ENCODE measurements at regions not wholly inside any gene's neighbourhood (a gene's known extent, or its start where the extent isn't known, plus 50 kb on each side); places are given as distances from the start of the nearest gene placed in this dataset.

- peaks cover 22% of the 10 kb centered on the region for H3K4me1 ChIP-seq
Observed at GRCh38 chr2:12110074-12110473, 363.6 kb downstream of the LPIN1 start.

GRCh38 chr2:12110481-12110880 is 364.0 kb downstream of the LPIN1 start:
- Histone ChIP-seq H3K4me3 (no peak overlapping the region), H3K4me2 (peak overlapping the region; percentile 66), H4K20me1 (no peaks in the 10 kb centered on the region), H3K4me1 (peaks cover 22% of the 10 kb centered on the region), H3K9ac (peak overlapping the region; percentile 2; the same call in 1 of the 2 replicates), H3K36me3 (no peaks in the 10 kb centered on the region), H3K27ac (no peak overlapping the region), H3K9me3 (no peaks in the 10 kb centered on the region), H3K27me3 (no peaks in the 10 kb centered on the region)
- TF ChIP-seq Cebpa-rat (IDR thresholded peaks at IDR 0.05): no peak

More at GRCh38 chr2:12110074-12110473, 363.6 kb downstream of the LPIN1 start:
- Histone ChIP-seq H3K9me3 (no peaks in the 10 kb centered on the region), H4K20me1 (no peaks in the 10 kb centered on the region), H3K27me3 (no peaks in the 10 kb centered on the region), H3K4me2 (peak overlapping the region; percentile 66), H3K9ac (peak overlapping the region; percentile 2; the same call in 1 of the 2 replicates), H3K4me3 (no peak overlapping the region), H3K27ac (no peak overlapping the region), H3K36me3 (no peaks in the 10 kb centered on the region)
- TF ChIP-seq Cebpa-rat (IDR thresholded peaks at IDR 0.05): no peak

GRCh38 chr2:12113412-12113811 is 367.0 kb downstream of the LPIN1 start:
- Histone ChIP-seq H3K9me3 (no peaks in the 10 kb centered on the region), H3K27me3 (no peaks in the 10 kb centered on the region), H4K20me1 (no peaks in the 10 kb centered on the region), H3K4me3 (no peak overlapping the region), H3K9ac (no peak overlapping the region), H3K4me1 (peaks cover 22% of the 10 kb centered on the region), H3K4me2 (no peak overlapping the region), H3K36me3 (no peaks in the 10 kb centered on the region), H3K27ac (no peak overlapping the region)
- no peak for TF ChIP-seq Cebpa-rat (IDR thresholded peaks at IDR 0.05)

- Histone ChIP-seq H3K27ac (no peak overlapping the region), H3K4me3 (no peak overlapping the region), H3K9me3 (no peaks in the 10 kb centered on the region), H3K9ac (no peak overlapping the region), H3K4me2 (no peak overlapping the region), H3K36me3 (no peaks in the 10 kb centered on the region), H3K4me1 (peaks cover 17% of the 10 kb centered on the region), H4K20me1 (no peaks in the 10 kb centered on the region), H3K27me3 (no peaks in the 10 kb centered on the region)
- no peak for TF ChIP-seq Cebpa-rat (IDR thresholded peaks at IDR 0.05)
Observed at GRCh38 chr2:12114816-12115215, 368.4 kb downstream of the LPIN1 start.

GRCh38 chr2:12116228-12116750 is 369.9 kb downstream of the LPIN1 start:
- no peak overlapping the region for H3K9ac ChIP-seq
- TF ChIP-seq Cebpa-rat (IDR thresholded peaks at IDR 0.05): no peak
- 0 out of 2 replicates have a peak, but pooled peaks cover 2% of the 10 kb centered on the region for H3K9me3 ChIP-seq
- no peaks in the 10 kb centered on the region for H4K20me1 ChIP-seq
- peaks cover 13% of the 10 kb centered on the region for H3K4me1 ChIP-seq
- H3K4me2 ChIP-seq: no peak overlapping the region
- H3K27ac ChIP-seq: no peak overlapping the region
- no peaks in the 10 kb centered on the region for H3K36me3 ChIP-seq
- no peaks in the 10 kb centered on the region for H3K27me3 ChIP-seq
- H3K4me3 ChIP-seq: no peak overlapping the region

- no peak overlapping the region for H3K9ac ChIP-seq
Observed at GRCh38 chr2:12119841-12120240, 373.4 kb downstream of the LPIN1 start.

GRCh38 chr2:12120281-12121150 is 374.1 kb downstream of the LPIN1 start:
- Histone ChIP-seq H3K9ac (no peak overlapping the region), H3K4me2 (0 out of 2 replicates have a peak overlapping the region, but pooled peaks have one; percentile 2), H3K4me1 (peaks cover 11% of the 10 kb centered on the region), H3K36me3 (no peaks in the 10 kb centered on the region), H3K27ac (no peak overlapping the region), H3K9me3 (0 out of 2 replicates have a peak, but pooled peaks cover 7% of the 10 kb centered on the region), H3K27me3 (no peaks in the 10 kb centered on the region), H3K4me3 (no peak overlapping the region), H4K20me1 (no peaks in the 10 kb centered on the region)
- TF ChIP-seq Cebpa-rat (IDR thresholded peaks at IDR 0.05): no peak

More at GRCh38 chr2:12119841-12120240, 373.4 kb downstream of the LPIN1 start:
- no peaks in the 10 kb centered on the region for H4K20me1 ChIP-seq
- H3K36me3 ChIP-seq: no peaks in the 10 kb centered on the region
- no peaks in the 10 kb centered on the region for H3K27me3 ChIP-seq
- no peak overlapping the region for H3K4me3 ChIP-seq
- 0 out of 2 replicates have a peak, but pooled peaks cover 7% of the 10 kb centered on the region for H3K9me3 ChIP-seq
- H3K4me2 ChIP-seq: no peak overlapping the region
- no peak for TF ChIP-seq Cebpa-rat (IDR thresholded peaks at IDR 0.05)
- peaks cover 11% of the 10 kb centered on the region for H3K4me1 ChIP-seq
- no peak overlapping the region for H3K27ac ChIP-seq

GRCh38 chr2:12124790-12125189 is 378.4 kb downstream of the LPIN1 start:
- no peaks in the 10 kb centered on the region for H4K20me1 ChIP-seq
- no peak for TF ChIP-seq Cebpa-rat (IDR thresholded peaks at IDR 0.05)
- no peaks in the 10 kb centered on the region for H3K36me3 ChIP-seq
- no peak overlapping the region for H3K9ac ChIP-seq
- H3K4me3 ChIP-seq: no peak overlapping the region
- H3K27me3 ChIP-seq: no peaks in the 10 kb centered on the region
- peaks cover 26% of the 10 kb centered on the region for H3K4me1 ChIP-seq
- no peak overlapping the region for H3K4me2 ChIP-seq
- H3K27ac ChIP-seq: no peak overlapping the region
- peaks cover 18% of the 10 kb centered on the region; the same call in 1 of the 2 replicates for H3K9me3 ChIP-seq

GRCh38 chr2:12126318-12126717 is 379.9 kb downstream of the LPIN1 start:
- no peak for TF ChIP-seq Cebpa-rat (IDR thresholded peaks at IDR 0.05)
- Histone ChIP-seq H3K4me1 (peaks cover 19% of the 10 kb centered on the region), H3K9ac (no peak overlapping the region), H3K36me3 (no peaks in the 10 kb centered on the region), H3K9me3 (peaks cover 16% of the 10 kb centered on the region; the same call in 1 of the 2 replicates), H3K4me3 (no peak overlapping the region), H3K27me3 (no peaks in the 10 kb centered on the region), H3K4me2 (no peak overlapping the region), H4K20me1 (no peaks in the 10 kb centered on the region), H3K27ac (no peak overlapping the region)

- Histone ChIP-seq H3K4me1 (peaks cover 22% of the 10 kb centered on the region), H3K9ac (no peak overlapping the region), H3K4me3 (no peak overlapping the region), H3K27me3 (no peaks in the 10 kb centered on the region), H3K4me2 (peak overlapping the region; percentile 27), H4K20me1 (no peaks in the 10 kb centered on the region), H3K9me3 (peaks cover 11% of the 10 kb centered on the region; the same call in 1 of the 2 replicates), H3K36me3 (no peaks in the 10 kb centered on the region), H3K27ac (peak overlapping the region; percentile 1; the same call in 1 of the 2 replicates)
- TF ChIP-seq Cebpa-rat (IDR thresholded peaks at IDR 0.05): no peak
Observed at GRCh38 chr2:12127638-12128037, 381.2 kb downstream of the LPIN1 start.
